HG02678 (cell line): ENCODE measurements at regions not wholly inside any gene's neighbourhood (a gene's known extent, or its start where the extent isn't known, plus 50 kb on each side); places are given as distances from the start of the nearest gene placed in this dataset.
"Not testable (repeated sequence)": the region's sequence is repeated elsewhere in the genome, so short reads cannot be mapped to it uniquely, and the experiment has no call there.

Source experiments
- ATAC-seq: cut with Tn5 transposase; IDR thresholded peaks from one replicate; pipeline ENCODE4 v1.9.1; 2021; ENCODE audit warnings: mild to moderate bottlenecking, moderate library complexity; ENCODE audit not compliant: unreplicated experiment

DNA sequence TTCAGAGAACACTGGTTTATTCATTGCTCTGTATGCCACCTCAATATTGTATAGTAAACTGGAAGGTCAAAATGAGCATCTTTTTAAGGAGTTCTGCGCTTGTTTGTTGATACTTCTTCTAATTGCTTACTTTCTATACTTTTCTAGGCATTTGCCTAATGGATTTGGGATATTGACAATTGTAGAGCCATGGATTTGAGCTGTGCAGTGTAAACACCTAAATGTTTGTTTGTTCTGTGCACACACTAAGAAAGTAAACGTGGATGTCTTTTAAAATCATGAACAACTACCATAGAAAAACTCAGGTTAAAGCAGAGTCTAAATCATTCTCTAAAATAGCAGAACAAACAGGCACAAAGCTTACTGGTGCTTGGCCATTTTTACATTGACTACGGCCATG, 436.6 kb upstream of the GBE1 start:
- ATAC-seq, result no peak

GRCh38 chr3:82196645-82197044, 435.2 kb upstream of the GBE1 start:
- ATAC-seq, result no peak

DNA sequence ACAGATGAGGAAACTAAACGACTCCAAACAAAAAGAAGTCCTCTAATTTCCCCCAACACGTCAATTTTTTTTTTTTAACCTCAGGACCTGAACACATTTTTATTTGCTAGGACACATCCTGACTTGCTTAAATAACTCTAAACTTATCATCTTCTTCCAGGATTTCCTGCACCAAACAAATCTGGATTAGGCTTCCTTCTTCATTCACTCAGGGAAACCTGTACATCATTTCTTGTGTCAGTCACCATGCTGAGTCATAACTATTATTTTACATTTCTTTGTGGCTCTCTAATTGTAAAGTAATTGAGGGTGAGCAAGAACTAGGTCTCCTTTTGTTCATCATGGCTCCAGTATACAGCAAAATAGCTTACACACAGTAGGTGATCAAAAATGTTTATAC, 433.4 kb upstream of the GBE1 start:
- no peak for ATAC-seq

DNA sequence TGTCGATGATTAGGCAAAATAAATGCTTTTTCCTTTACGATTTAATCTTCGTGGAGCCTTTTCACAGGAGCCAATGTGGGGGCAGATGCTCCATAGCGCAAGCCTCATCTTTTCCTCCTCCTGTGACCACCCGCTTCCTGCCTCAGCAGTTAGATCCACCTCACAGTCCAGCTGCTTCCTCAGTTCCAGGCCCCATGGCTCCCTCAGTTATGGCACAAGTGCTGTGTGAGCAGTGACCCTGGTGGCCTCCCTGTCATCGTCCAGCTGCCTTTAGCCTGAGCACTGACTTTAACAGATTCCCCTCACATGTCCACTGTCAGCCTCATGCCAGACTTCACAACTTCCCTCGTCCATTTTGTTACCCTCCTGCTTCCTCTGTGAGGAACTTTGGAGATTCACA, 424.6 kb upstream of the GBE1 start:
- ATAC-seq, result no peak

- ATAC-seq, result no peak
Observed at GRCh38 chr3:82179291-82179690, 417.8 kb upstream of the GBE1 start.

DNA sequence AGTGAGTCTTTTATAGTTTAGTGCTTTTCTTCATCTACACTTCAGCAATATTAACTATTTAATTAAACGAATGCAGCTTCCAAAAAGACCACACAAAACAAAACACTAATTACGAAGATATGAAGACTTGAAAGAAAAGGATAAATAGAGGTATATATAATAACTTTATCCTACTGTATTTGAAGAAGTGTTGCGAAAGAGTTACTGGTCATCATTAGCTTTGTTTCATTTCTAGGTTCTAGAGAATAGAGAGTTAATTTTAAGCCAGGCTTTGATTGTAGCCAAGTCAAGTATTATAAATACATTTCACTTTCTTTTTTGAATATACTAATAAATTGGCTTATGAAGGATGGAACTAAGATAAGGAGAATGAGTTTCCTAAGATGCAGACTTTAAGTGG, 416.8 kb upstream of the GBE1 start:
- no peak for ATAC-seq

DNA sequence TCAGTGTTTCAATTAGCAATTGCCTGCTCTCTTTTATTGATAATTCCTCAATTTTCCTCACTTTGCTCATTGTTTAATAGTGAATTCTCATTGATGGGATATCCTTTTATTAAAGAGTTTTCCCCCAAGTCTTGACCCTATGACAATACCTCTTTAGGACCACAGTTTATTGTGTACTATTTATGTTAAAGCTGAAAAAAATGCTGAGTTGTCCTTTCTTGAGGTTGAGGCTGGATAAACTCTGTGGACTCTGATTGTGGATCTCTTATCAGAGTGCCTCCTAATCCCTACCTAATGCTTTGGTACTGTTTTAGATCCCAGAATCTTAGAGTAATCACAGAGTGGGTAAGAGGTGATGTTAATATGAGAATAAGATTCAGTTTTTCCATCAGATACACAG, 416.3 kb upstream of the GBE1 start:
- ATAC-seq, result no peak

GRCh38 chr3:82165266-82165665, 403.8 kb upstream of the GBE1 start:
- ATAC-seq, result no peak

- ATAC-seq, result no peak
Observed at GRCh38 chr3:82163907-82164520, 402.6 kb upstream of the GBE1 start.

DNA sequence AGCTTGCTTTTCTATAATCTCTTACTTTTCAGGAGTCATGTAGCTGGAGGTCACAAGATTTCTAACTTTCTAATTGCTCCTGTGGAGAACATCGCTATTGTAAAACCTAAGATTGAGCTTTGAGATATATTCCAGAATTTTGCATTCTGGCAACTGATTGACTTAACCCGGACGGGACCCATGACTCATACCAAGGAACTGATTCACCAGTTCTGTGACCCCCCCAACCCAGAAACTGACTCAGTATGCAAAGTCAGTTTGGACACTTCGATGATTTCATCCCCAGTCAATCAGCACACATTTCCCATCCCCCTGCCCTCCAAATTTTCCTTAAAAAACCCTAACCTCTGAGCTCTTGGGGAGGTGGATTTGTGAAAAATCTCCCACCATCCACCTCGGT, 396.5 kb upstream of the GBE1 start:
- no peak for ATAC-seq

DNA sequence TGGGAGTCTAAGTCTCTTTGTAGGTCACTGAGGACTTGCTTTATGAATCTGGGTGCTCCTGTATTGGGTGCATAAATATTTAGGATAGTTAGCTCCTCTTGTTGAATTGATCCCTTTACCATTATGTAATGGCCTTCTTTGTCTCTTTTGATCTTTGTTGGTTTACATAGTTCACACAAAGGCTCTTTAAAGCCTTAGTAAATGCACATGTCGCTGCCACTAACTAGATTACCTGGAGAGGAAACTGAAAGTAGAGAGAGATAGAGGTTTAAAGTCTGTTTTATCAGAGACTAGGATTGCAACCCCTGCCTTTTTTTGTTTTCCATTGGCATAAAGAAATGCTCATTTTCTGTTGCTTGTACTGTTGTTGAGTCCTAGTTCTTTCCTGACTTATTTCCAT, 392.4 kb upstream of the GBE1 start:
- not testable (repeated sequence) for ATAC-seq

- no peak for ATAC-seq
Observed at GRCh38 chr3:82145742-82146141, 384.3 kb upstream of the GBE1 start.

GRCh38 chr3:82144811-82145210, 383.4 kb upstream of the GBE1 start:
- ATAC-seq, result no peak

GRCh38 chr3:82143661-82144412, 382.4 kb upstream of the GBE1 start:
- ATAC-seq, result no peak

- no peak for ATAC-seq
Observed at GRCh38 chr3:82141592-82141991, 380.1 kb upstream of the GBE1 start.

DNA sequence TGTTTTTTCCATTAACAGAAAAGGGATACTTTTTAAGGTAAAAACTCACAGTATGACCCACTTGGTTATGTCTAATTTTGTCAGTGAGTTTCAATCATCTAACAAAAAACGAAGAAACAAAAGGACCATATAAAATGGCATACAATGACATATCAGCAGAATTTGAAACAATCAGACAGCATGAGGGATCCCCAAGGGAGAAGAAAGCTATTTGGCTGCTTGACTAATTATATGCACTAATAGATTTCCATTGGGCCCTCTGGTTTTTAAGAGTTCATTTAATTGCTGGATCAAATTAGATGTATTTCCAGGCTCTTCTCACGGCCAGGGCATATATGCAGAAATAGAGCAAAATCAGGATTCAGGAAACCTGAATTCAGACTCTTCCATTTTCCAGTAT, 376.4 kb upstream of the GBE1 start:
- no peak for ATAC-seq

GRCh38 chr3:82137050-82137449, 375.6 kb upstream of the GBE1 start:
- ATAC-seq, result no peak

- ATAC-seq, result peak; percentile 94
Observed at GRCh38 chr3:82133070-82133606, 371.7 kb upstream of the GBE1 start.

- no peak for ATAC-seq
Observed at GRCh38 chr3:82132210-82133069, 371.0 kb upstream of the GBE1 start.

DNA sequence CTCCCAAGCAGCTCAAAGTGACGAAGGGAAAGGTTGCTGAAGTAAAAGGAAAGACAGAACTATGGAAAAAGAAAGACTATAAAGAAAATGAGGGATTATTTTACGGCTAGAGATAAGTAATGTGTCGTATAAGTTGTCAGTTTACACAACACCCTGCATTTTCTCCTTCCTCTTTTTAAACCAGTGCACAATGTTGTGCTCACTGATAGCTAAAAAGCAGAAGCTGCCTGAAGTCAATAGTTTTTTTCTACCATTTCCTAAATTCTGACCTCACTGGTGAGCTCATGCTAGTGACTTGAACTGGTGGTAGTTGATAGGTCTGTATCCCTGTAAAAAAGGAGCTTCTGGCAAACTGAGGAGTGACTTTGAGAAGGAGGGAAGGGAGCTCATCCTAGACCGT, 368.6 kb upstream of the GBE1 start:
- no peak for ATAC-seq

DNA sequence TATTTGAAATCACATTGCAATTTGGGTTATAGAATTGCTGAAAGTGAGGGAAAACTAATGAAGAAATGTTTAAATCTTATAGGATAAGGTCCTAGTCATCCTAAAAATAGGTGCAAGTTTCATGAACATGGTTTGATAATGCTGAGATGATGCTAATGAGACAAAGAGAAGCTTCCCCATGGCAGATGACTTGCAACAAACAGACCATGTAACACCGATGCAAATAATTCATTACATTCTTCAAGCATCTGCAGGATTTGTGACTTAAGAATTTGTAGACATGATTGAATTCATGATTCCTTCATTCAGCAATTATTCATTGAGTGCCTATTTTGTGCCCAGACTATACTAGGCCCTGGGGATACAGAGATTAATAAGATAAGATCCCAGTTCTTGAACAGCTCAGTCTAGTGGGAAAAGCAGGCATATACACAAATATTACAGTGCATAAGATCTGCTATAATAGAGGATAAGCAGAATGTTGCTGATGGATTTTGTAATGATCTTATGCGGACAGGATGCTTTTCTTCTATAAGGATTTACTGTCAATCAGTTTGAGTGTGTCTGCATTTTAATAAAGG, 367.9 kb upstream of the GBE1 start:
- ATAC-seq, result no peak
